ENCODE measurements at regions not wholly inside any gene's neighbourhood (a gene's known extent, or its start where the extent isn't known, plus 50 kb on each side); places are given as distances from the start of the nearest gene placed in this dataset.

DNA sequence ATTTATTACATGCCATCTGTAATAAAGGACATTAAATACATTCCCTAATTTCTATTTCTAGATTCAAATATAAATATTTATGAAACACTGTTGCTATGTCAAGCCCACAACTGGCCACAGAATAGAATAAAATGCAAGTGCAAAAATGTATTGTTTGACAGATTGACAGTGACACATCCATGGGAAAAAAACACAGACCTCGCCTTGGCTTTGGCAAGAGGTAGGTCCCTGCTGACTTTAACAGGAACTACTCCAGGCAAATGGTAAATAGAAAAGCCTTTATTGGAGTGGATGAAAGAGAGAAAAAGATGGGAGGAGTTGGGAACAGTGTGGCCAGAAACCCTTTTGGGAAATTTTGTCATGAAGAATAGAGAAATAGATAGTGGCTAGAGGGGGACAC, 622.9 kb downstream of the UTRN start:
- no peaks in the 10 kb centered on the region for H3K36me3 ChIP-seq (ENCODE audit: control insufficient read depth in 2 of 2, insufficient read depth in 2 of 2, low read length in 1 of 2)
- H3K4me3 ChIP-seq (ENCODE audit: low read length in 2 of 2): no peak overlapping the region
- peaks cover 0 to 4% of the 10 kb centered on the region in 2 donors for H3K4me1 ChIP-seq (ENCODE audit: control insufficient read depth in 2 of 2, insufficient read depth in 2 of 2, low read length in 2 of 2)
- DNase-seq (ENCODE audit: low read depth in 6 of 9, low spot score in 9 of 9): no peak
- 99% methylated on average over 1 of the region's 1 CpG for WGBS
- no peaks in the 10 kb centered on the region for H3K27me3 ChIP-seq (ENCODE audit: control insufficient read depth in 2 of 2, insufficient read depth in 1 of 2, low read length in 1 of 2)
- H3K27ac ChIP-seq (ENCODE audit: low read depth in 1 of 2, low read length in 1 of 2): no peak overlapping the region
- no peaks in the 10 kb centered on the region for H3K9me3 ChIP-seq (ENCODE audit: control insufficient read depth in 2 of 2, insufficient read depth in 1 of 2, low read length in 1 of 2)

DNA sequence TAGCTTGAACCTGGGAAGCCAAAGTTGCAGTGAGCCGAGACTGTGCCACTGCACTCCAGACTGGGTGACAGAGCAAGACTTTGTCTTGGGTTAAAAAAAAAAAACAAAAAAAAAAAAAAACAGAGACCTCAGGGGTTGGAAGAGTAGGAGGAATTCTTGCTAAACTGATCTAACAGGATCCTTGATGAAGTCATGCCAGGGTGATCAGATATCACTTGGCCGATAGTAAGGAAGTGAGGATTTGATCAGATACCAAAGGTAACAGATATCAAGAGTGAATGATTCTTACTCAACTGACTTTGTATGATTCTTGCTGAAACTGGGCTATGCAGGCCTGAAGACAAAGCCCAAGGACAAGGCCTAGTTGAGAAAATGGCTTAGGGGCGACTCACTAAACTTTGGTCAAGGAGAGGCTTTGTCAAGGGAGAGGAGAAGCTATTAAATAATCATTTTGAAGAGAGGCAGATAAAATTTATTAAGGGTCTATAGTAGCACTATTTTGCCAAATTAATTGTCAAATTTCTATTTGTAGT, 624.7 kb downstream of the UTRN start:
- WGBS: 97% methylated on average over 3 of the region's 3 CpGs
- Histone ChIP-seq H3K9me3 (ENCODE audit: control insufficient read depth in 2 of 2, insufficient read depth in 1 of 2, low read length in 1 of 2) (no peaks in the 10 kb centered on the region), H3K27me3 (ENCODE audit: control insufficient read depth in 2 of 2, insufficient read depth in 1 of 2, low read length in 1 of 2) (no peaks in the 10 kb centered on the region), H3K36me3 (ENCODE audit: control insufficient read depth in 2 of 2, insufficient read depth in 2 of 2, low read length in 1 of 2) (no peaks in the 10 kb centered on the region), H3K27ac (ENCODE audit: low read depth in 1 of 2, low read length in 1 of 2) (no peak overlapping the region), H3K4me1 (ENCODE audit: control insufficient read depth in 2 of 2, insufficient read depth in 2 of 2, low read length in 2 of 2) (peaks cover 0 to 4% of the 10 kb centered on the region in 2 donors), H3K4me3 (ENCODE audit: low read length in 2 of 2) (no peak overlapping the region)
- no peak for DNase-seq (ENCODE audit: low read depth in 6 of 9, low spot score in 9 of 9)

GRCh38 chr6:144911322-144911721, 626.2 kb downstream of the UTRN start:
- H3K27ac ChIP-seq (ENCODE audit: low read depth in 1 of 2, low read length in 1 of 2): no peak overlapping the region
- H3K36me3 ChIP-seq (ENCODE audit: control insufficient read depth in 2 of 2, insufficient read depth in 2 of 2, low read length in 1 of 2): no peaks in the 10 kb centered on the region
- H3K27me3 ChIP-seq (ENCODE audit: control insufficient read depth in 2 of 2, insufficient read depth in 1 of 2, low read length in 1 of 2): no peaks in the 10 kb centered on the region
- H3K9me3 ChIP-seq (ENCODE audit: control insufficient read depth in 2 of 2, insufficient read depth in 1 of 2, low read length in 1 of 2): no peaks in the 10 kb centered on the region
- H3K4me3 ChIP-seq (ENCODE audit: low read length in 2 of 2): no peak overlapping the region
- peaks cover 0 to 4% of the 10 kb centered on the region in 2 donors for H3K4me1 ChIP-seq (ENCODE audit: control insufficient read depth in 2 of 2, insufficient read depth in 2 of 2, low read length in 2 of 2)
- 99% methylated on average over 2 of the region's 2 CpGs for WGBS
- DNase-seq (ENCODE audit: low read depth in 6 of 9, low spot score in 9 of 9): no peak

GRCh38 chr6:144912474-144912873, 627.3 kb downstream of the UTRN start:
- Histone ChIP-seq H3K27me3 (ENCODE audit: control insufficient read depth in 2 of 2, insufficient read depth in 1 of 2, low read length in 1 of 2) (no peaks in the 10 kb centered on the region), H3K27ac (ENCODE audit: low read depth in 1 of 2, low read length in 1 of 2) (no peak overlapping the region), H3K36me3 (ENCODE audit: control insufficient read depth in 2 of 2, insufficient read depth in 2 of 2, low read length in 1 of 2) (no peaks in the 10 kb centered on the region), H3K4me3 (ENCODE audit: low read length in 2 of 2) (no peak overlapping the region), H3K9me3 (ENCODE audit: control insufficient read depth in 2 of 2, insufficient read depth in 1 of 2, low read length in 1 of 2) (no peaks in the 10 kb centered on the region), H3K4me1 (ENCODE audit: control insufficient read depth in 2 of 2, insufficient read depth in 2 of 2, low read length in 2 of 2) (peaks cover 0 to 4% of the 10 kb centered on the region in 2 donors)
- WGBS: 16% methylated on average over 2 of the region's 2 CpGs
- DNase-seq (ENCODE audit: low read depth in 6 of 9, low spot score in 9 of 9): no peak

GRCh38 chr6:144918073-144918472, 632.9 kb downstream of the UTRN start:
- Histone ChIP-seq H3K4me3 (ENCODE audit: low read length in 2 of 2) (no peak overlapping the region), H3K27ac (ENCODE audit: low read depth in 1 of 2, low read length in 1 of 2) (no peak overlapping the region), H3K27me3 (ENCODE audit: control insufficient read depth in 2 of 2, insufficient read depth in 1 of 2, low read length in 1 of 2) (no peaks in the 10 kb centered on the region), H3K4me1 (ENCODE audit: control insufficient read depth in 2 of 2, insufficient read depth in 2 of 2, low read length in 2 of 2) (no peaks in the 10 kb centered on the region), H3K9me3 (ENCODE audit: control insufficient read depth in 2 of 2, insufficient read depth in 1 of 2, low read length in 1 of 2) (no peaks in the 10 kb centered on the region), H3K36me3 (ENCODE audit: control insufficient read depth in 2 of 2, insufficient read depth in 2 of 2, low read length in 1 of 2) (no peaks in the 10 kb centered on the region)
- no peak for DNase-seq (ENCODE audit: low read depth in 6 of 9, low spot score in 9 of 9)
- WGBS: 97% methylated on average over 4 of the region's 4 CpGs

DNA sequence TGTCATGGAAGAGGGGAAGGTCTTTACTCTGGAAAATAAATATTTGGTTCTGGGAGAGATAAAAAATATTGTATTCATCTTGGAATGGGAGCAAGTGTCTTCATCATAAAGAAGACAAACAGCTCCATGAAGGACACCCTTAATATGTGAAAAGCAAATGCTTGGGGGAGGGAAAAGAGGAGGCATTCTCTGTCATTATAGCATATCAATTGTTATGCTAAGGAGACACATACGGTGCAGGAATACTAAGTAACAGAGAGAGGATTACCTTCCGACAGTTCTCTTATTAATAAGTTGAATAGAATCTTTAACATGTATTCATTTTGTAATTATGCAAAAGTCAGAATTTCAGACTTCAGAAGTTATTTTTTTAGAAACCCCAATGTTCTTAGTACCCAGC, 634.4 kb downstream of the UTRN start:
- no peaks in the 10 kb centered on the region for H3K9me3 ChIP-seq (ENCODE audit: control insufficient read depth in 2 of 2, insufficient read depth in 1 of 2, low read length in 1 of 2)
- 98% methylated on average over 2 of the region's 2 CpGs for WGBS

DNA sequence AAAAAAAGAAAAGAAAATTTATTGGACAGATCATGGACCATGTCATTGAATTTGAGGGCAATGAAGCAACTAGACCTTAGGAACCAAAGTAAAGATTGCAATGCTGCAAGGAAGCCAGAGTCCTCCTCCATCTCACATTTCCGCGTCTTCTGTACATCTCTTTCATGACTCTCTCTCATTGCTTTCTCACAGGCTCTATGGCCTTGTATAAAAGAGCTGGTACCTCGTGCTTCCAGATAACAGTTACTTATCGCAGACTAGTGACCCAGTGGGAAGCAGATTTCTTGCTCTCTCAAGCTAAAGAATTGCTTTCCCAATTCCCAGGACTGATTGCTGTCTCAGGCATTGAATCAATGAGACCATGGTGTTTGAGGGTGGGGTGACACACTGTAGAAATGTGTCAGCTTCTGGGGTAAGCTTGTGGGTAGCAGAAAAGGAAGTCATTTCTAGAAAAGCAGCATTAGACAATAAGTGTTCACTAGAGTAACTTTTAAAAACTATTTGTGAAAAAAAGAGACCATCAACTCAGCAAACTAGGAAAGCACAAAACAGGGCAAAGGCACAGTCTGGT, 635.3 kb downstream of the UTRN start:
- Histone ChIP-seq H3K9me3 (ENCODE audit: control insufficient read depth in 2 of 2, insufficient read depth in 1 of 2, low read length in 1 of 2) (no peaks in the 10 kb centered on the region), H3K36me3 (ENCODE audit: control insufficient read depth in 2 of 2, insufficient read depth in 2 of 2, low read length in 1 of 2) (no peaks in the 10 kb centered on the region), H3K4me1 (ENCODE audit: control insufficient read depth in 2 of 2, insufficient read depth in 2 of 2, low read length in 2 of 2) (no peaks in the 10 kb centered on the region), H3K4me3 (ENCODE audit: low read length in 2 of 2) (no peak overlapping the region), H3K27me3 (ENCODE audit: control insufficient read depth in 2 of 2, insufficient read depth in 1 of 2, low read length in 1 of 2) (no peaks in the 10 kb centered on the region), H3K27ac (ENCODE audit: low read depth in 1 of 2, low read length in 1 of 2) (no peak overlapping the region)
- WGBS: 96% methylated on average over 4 of the region's 4 CpGs
- no peak for DNase-seq (ENCODE audit: low read depth in 6 of 9, low spot score in 9 of 9)

More for the DNA sequence above, 634.4 kb downstream of the UTRN start:
- no peak overlapping the region for H3K27ac ChIP-seq (ENCODE audit: low read depth in 1 of 2, low read length in 1 of 2)
- no peaks in the 10 kb centered on the region for H3K4me1 ChIP-seq (ENCODE audit: control insufficient read depth in 2 of 2, insufficient read depth in 2 of 2, low read length in 2 of 2)
- no peaks in the 10 kb centered on the region for H3K36me3 ChIP-seq (ENCODE audit: control insufficient read depth in 2 of 2, insufficient read depth in 2 of 2, low read length in 1 of 2)
- no peak overlapping the region for H3K4me3 ChIP-seq (ENCODE audit: low read length in 2 of 2)
- no peak for DNase-seq (ENCODE audit: low read depth in 6 of 9, low spot score in 9 of 9)
- H3K27me3 ChIP-seq (ENCODE audit: control insufficient read depth in 2 of 2, insufficient read depth in 1 of 2, low read length in 1 of 2): no peaks in the 10 kb centered on the region

- Histone ChIP-seq H3K4me3 (ENCODE audit: low read length in 2 of 2) (no peak overlapping the region), H3K27me3 (ENCODE audit: control insufficient read depth in 2 of 2, insufficient read depth in 1 of 2, low read length in 1 of 2) (no peaks in the 10 kb centered on the region), H3K9me3 (ENCODE audit: control insufficient read depth in 2 of 2, insufficient read depth in 1 of 2, low read length in 1 of 2) (no peaks in the 10 kb centered on the region), H3K27ac (ENCODE audit: low read depth in 1 of 2, low read length in 1 of 2) (no peak overlapping the region), H3K4me1 (ENCODE audit: control insufficient read depth in 2 of 2, insufficient read depth in 2 of 2, low read length in 2 of 2) (no peaks in the 10 kb centered on the region), H3K36me3 (ENCODE audit: control insufficient read depth in 2 of 2, insufficient read depth in 2 of 2, low read length in 1 of 2) (no peaks in the 10 kb centered on the region)
- WGBS: 93% methylated on average over 6 of the region's 6 CpGs
- DNase-seq (ENCODE audit: low read depth in 6 of 9, low spot score in 9 of 9): no peak
These were observed 636.3 kb downstream of the UTRN start for GRCh38 chr6:144921206-144921975.

- no peak overlapping the region for H3K27ac ChIP-seq (ENCODE audit: low read depth in 1 of 2, low read length in 1 of 2)
- no peak for DNase-seq (ENCODE audit: low read depth in 6 of 9, low spot score in 9 of 9)
- H3K27me3 ChIP-seq (ENCODE audit: control insufficient read depth in 2 of 2, insufficient read depth in 1 of 2, low read length in 1 of 2): no peaks in the 10 kb centered on the region
- H3K4me3 ChIP-seq (ENCODE audit: low read length in 2 of 2): no peak overlapping the region
- H3K4me1 ChIP-seq (ENCODE audit: control insufficient read depth in 2 of 2, insufficient read depth in 2 of 2, low read length in 2 of 2): no peaks in the 10 kb centered on the region
- H3K9me3 ChIP-seq (ENCODE audit: control insufficient read depth in 2 of 2, insufficient read depth in 1 of 2, low read length in 1 of 2): no peaks in the 10 kb centered on the region
- 97% methylated on average over 3 of the region's 3 CpGs for WGBS
- H3K36me3 ChIP-seq (ENCODE audit: control insufficient read depth in 2 of 2, insufficient read depth in 2 of 2, low read length in 1 of 2): no peaks in the 10 kb centered on the region
These were observed 637.1 kb downstream of the UTRN start for GRCh38 chr6:144922120-144922722.
